Testis (tissue), 2 donors: ENCODE measurements at regions not wholly inside any gene's neighbourhood (a gene's known extent, or its start where the extent isn't known, plus 50 kb on each side); places are given as distances from the start of the nearest gene placed in this dataset.

Experiments used
- DNase-seq: peaks from one replicate; pipeline ENCODE4 v3.0.0-alpha.2; 2019
- H3K27ac ChIP-seq, 2 donors: fragments of 200-600 bp; sonication (generic); one replicate each; pipeline ENCODE4 v1.5.1; 2019
- H3K27me3 ChIP-seq: fragments of 200-600 bp; sonication (generic); one replicate; pipeline ENCODE4 v1.5.1; 2019
- H3K36me3 ChIP-seq: fragments of 200-600 bp; sonication (generic); one replicate; pipeline ENCODE4 v1.5.1; 2017; ENCODE audit warnings: low read depth; ENCODE audit errors: missing control alignments
- H3K4me1 ChIP-seq: fragments of 200-600 bp; sonication (generic); one replicate; pipeline ENCODE4 v1.5.1; 2019
- H3K4me3 ChIP-seq, 2 donors: fragments of 200-600 bp; sonication (generic); one replicate each; pipeline ENCODE4 v1.5.1; 2017 to 2019
- H3K9me3 ChIP-seq: fragments of 200-600 bp; sonication (generic); one replicate; pipeline ENCODE4 v1.5.1; 2017
- CTCF ChIP-seq, 3 experiments: fragments of 450-650 bp in 2 of 3; fragments of 200-600 bp in 1 of 3; sonication (generic) in 1 of 3; IDR thresholded peaks; one replicate each; pipeline ENCODE4 v1.5.1; 2016 to 2019; ENCODE audit warnings: antibody characterized with exemption in 3 of 3, mild to moderate bottlenecking in 2 of 3, moderate library complexity in 1 of 3
- POLR2A ChIP-seq: fragments of 450-650 bp; IDR thresholded peaks from one replicate; pipeline ENCODE4 v1.6.1; 2017; ENCODE audit warnings: antibody characterized with exemption, mild to moderate bottlenecking, moderate library complexity
- WGBS, 2 donors: methylation state at CpG; one replicate each; pipeline ENCODE4 v1.1.5; 2018; 5-methylcytosine and 5-hydroxymethylcytosine counted together
- intact Hi-C: fragments of 100-400 bp; cut with DNase I; formaldehyde crosslinking; loops from one replicate; pipeline ENCODE4 v1.15.1; 2023; ENCODE audit warnings: low total_unique reads

GRCh38 chr5:67255881-67256280, 59.3 kb upstream of the CD180 start:
- DNase-seq: no peak
- intact Hi-C loops: no loop called here
- Histone ChIP-seq H3K4me3 (no peak overlapping the region), H3K27me3 (no peaks in the 10 kb centered on the region), H3K36me3 (no peaks in the 10 kb centered on the region), H3K9me3 (no peaks in the 10 kb centered on the region), H3K4me1 (no peaks in the 10 kb centered on the region), H3K27ac (no peak overlapping the region)
- WGBS, 2 donors: 90 to 93% methylated on average over 1 of the region's 1 CpG
- TF ChIP-seq POLR2A: no peak

- Histone ChIP-seq H3K9me3 (no peaks in the 10 kb centered on the region), H3K36me3 (no peaks in the 10 kb centered on the region), H3K27me3 (no peaks in the 10 kb centered on the region), H3K4me3 (no peak overlapping the region), H3K27ac (no peak overlapping the region), H3K4me1 (no peaks in the 10 kb centered on the region)
- intact Hi-C loops: no loop called here
- 82 to 95% methylated on average over 2 of the region's 2 CpGs for WGBS, 2 donors
- DNase-seq: no peak
- TF ChIP-seq CTCF (IDR thresholded peaks at IDR 0.05) (no peak), POLR2A (no peak)
Observed at GRCh38 chr5:67253911-67254310, 57.3 kb upstream of the CD180 start.

DNA sequence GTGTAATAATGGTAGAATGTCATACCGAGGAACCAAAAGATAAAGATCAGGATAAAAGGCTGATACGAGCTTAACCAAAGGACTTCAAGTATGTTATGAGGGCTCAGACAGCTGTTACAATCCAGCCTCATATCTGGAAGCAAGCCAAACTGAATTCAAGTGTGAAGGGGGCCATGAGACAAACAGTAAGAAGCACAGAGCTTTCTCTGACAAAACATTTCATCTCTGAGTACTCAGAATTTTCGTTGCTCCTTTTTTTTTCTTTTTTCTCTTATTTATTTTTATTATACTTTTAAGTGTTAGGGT, 52.9 kb upstream of the CD180 start:
- TF ChIP-seq POLR2A (no peak), CTCF (IDR thresholded peaks at IDR 0.05) (no peak)
- H3K36me3 ChIP-seq: no peaks in the 10 kb centered on the region
- no peaks in the 10 kb centered on the region for H3K27me3 ChIP-seq
- H3K9me3 ChIP-seq: no peaks in the 10 kb centered on the region
- 50 to 52% methylated on average over 3 of the region's 3 CpGs for WGBS, 2 donors
- no peak overlapping the region for H3K4me3 ChIP-seq
- H3K27ac ChIP-seq: no peak overlapping the region
- DNase-seq: no peak
- intact Hi-C loops: loop anchor here (10.0 kb wide), 1 partner anchor 1005 kb away; no protein-coding TSS in a partner anchor
- H3K4me1 ChIP-seq: no peaks in the 10 kb centered on the region

DNA sequence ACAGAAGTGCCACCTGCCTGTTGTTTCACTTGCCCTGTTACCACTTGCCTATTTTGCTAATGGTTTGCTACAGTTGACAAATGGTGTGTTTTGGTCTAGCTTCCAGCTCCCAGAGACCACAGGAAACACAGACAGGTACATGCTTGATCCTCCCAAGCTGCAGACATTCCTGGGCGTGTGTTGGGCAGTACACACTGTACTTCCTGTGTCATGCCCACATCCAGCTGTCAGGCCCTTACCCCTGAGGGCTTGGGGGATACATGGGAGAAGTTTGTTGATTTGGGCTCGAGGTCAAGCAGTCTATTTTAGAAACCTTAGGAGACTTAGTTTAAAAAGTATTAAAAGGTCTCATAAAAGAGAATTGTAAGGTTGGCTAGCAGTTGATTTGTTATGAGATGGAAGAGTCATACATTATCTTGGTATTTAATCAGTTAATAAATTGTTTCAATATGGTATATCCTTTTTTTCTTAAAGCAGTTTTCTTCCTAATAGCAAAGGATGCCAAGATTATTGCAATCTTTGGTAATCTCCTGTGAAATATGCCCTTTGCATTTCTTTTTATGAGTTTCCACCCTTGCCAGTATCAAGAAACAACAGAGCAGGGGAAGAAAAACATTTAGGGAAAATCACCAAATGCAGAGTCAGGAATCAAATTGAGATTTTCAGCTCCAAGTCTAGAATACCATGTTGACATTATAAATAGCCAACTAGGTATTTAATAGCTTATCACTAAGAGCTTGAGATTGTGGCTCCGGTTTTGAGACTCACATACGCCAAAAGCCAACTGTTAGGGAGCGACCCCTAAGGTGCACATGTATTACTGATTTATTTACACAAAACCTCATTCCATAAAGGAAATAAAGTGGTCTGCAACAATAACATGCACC, 52.3 kb upstream of the CD180 start:
- TF ChIP-seq POLR2A: no peak
- no peak for TF ChIP-seq CTCF (IDR thresholded peaks at IDR 0.05)
- Histone ChIP-seq H3K36me3 (no peaks in the 10 kb centered on the region), H3K4me3 (no peak overlapping the region), H3K9me3 (no peaks in the 10 kb centered on the region), H3K27ac (no peak overlapping the region), H3K27me3 (no peaks in the 10 kb centered on the region), H3K4me1 (no peaks in the 10 kb centered on the region)
- WGBS, 2 donors: 62 to 66% methylated on average over 5 of the region's 5 CpGs
- DNase-seq: no peak
- intact Hi-C loops: loop anchor here (10.0 kb wide), 1 partner anchor 1006 kb away; no protein-coding TSS in a partner anchor

DNA sequence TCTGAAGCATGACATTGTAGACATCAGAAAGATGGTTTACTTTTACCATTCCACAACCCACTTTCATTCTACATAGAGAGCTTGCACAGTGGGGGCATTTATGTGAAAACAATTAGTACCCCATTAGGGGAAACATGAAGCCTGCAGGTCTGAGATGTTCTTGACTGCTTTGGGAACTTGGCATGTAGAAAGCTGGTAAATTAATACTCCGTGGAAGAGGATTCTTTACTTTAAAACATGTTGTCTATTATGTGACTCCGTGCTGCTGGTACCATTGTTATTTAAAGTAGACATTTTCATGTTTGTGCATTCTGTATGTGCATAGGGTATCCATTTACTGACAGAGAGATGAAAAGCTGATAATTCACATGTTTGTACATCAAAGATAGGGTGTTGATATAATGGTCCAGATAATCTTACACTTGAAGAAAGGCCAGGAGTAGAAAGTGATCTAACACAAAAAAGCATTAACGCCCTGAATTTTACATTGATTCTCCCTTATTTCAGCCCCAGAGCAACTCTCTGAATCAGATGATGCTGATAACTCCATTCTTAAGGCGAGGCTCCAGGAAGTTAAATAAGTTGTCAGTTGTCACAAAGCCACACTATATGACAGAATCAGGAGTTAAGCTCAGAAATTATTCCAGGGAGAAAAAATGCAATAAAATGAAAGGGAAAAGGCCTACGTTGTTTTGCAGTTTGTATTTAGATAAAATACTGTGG, 50.1 kb upstream of the CD180 start:
- intact Hi-C loops: loop anchor here (10.0 kb wide), 1 partner anchor 1008 kb away; no protein-coding TSS in a partner anchor
- whole genome bisulfite sequencing, 2 donors: 66 to 76% methylated on average over 5 of the region's 5 CpGs
- Histone ChIP-seq H3K9me3 (no peaks in the 10 kb centered on the region), H3K27ac (peak overlapping the region in 1 of 2 donors; percentile 52), H3K27me3 (no peaks in the 10 kb centered on the region), H3K4me3 (no peak overlapping the region), H3K4me1 (no peaks in the 10 kb centered on the region), H3K36me3 (no peaks in the 10 kb centered on the region)
- no peak for DNase-seq
- no peak for TF ChIP-seq POLR2A
- TF ChIP-seq CTCF (IDR thresholded peaks at IDR 0.05): no peak
